ENCODE measurements at regions not wholly inside any gene's neighbourhood (a gene's known extent, or its start where the extent isn't known, plus 50 kb on each side); places are given as distances from the start of the nearest gene placed in this dataset.

- H4K20me1 ChIP-seq (ENCODE audit: control insufficient read depth, insufficient read depth, low read depth, low read length), result no peaks in the 10 kb centered on the region
- TF ChIP-seq EZH2phosphoT487 (IDR thresholded peaks at IDR 0.05; ENCODE audit: borderline replicate concordance, low read length) (no peak), CTCF (IDR thresholded peaks at IDR 0.05; ENCODE audit: low read depth, low read length, poor library complexity, severe bottlenecking) (no peak)
- H3K4me3 ChIP-seq (ENCODE audit: low read length), result no peak overlapping the region
- H3K9me2 ChIP-seq (replicated peaks; ENCODE audit: control insufficient read depth, low read length), result no peaks in the 10 kb centered on the region
- H3F3A ChIP-seq (ENCODE audit: control insufficient read depth, insufficient read depth), result no peaks in the 10 kb centered on the region
- no peaks in the 10 kb centered on the region for H3K4me1 ChIP-seq (ENCODE audit: control insufficient read depth, low read length)
- H3K27ac ChIP-seq (ENCODE audit: low read depth, low read length), result no peak overlapping the region
- H3K79me2 ChIP-seq (ENCODE audit: control insufficient read depth, low read length), result no peaks in the 10 kb centered on the region
- no peaks in the 10 kb centered on the region for H3K27me3 ChIP-seq (ENCODE audit: control insufficient read depth, low read length)
- no peaks in the 10 kb centered on the region for H3K36me3 ChIP-seq (ENCODE audit: control insufficient read depth, low read length)
- no peaks in the 10 kb centered on the region for H3K9me3 ChIP-seq (ENCODE audit: control insufficient read depth, insufficient read depth, low read length)
- no peak overlapping the region for H3K4me2 ChIP-seq (ENCODE audit: low read length)
Measured at GRCh38 chr10:55786461-55787050, 574.5 kb downstream of the ZWINT start.

GRCh38 chr10:55782181-55782580, 578.9 kb downstream of the ZWINT start:
- Histone ChIP-seq H3K27ac (ENCODE audit: low read depth, low read length) (no peak overlapping the region), H3F3A (ENCODE audit: control insufficient read depth, insufficient read depth) (no peaks in the 10 kb centered on the region), H3K27me3 (ENCODE audit: control insufficient read depth, low read length) (no peaks in the 10 kb centered on the region), H3K4me3 (ENCODE audit: low read length) (no peak overlapping the region), H3K79me2 (ENCODE audit: control insufficient read depth, low read length) (no peaks in the 10 kb centered on the region), H3K9me2 (replicated peaks; ENCODE audit: control insufficient read depth, low read length) (no peaks in the 10 kb centered on the region), H3K4me1 (ENCODE audit: control insufficient read depth, low read length) (no peaks in the 10 kb centered on the region), H3K4me2 (ENCODE audit: low read length) (no peak overlapping the region), H3K9me3 (ENCODE audit: control insufficient read depth, insufficient read depth, low read length) (no peaks in the 10 kb centered on the region), H3K36me3 (ENCODE audit: control insufficient read depth, low read length) (no peaks in the 10 kb centered on the region), H4K20me1 (ENCODE audit: control insufficient read depth, insufficient read depth, low read depth, low read length) (no peaks in the 10 kb centered on the region)
- TF ChIP-seq CTCF (IDR thresholded peaks at IDR 0.05; ENCODE audit: low read depth, low read length, poor library complexity, severe bottlenecking), result no peak
- no peak for TF ChIP-seq EZH2phosphoT487 (IDR thresholded peaks at IDR 0.05; ENCODE audit: borderline replicate concordance, low read length)

GRCh38 chr10:55766212-55766611, 594.8 kb downstream of the ZWINT start:
- no peaks in the 10 kb centered on the region for H3K79me2 ChIP-seq (ENCODE audit: control insufficient read depth, low read length)
- no peaks in the 10 kb centered on the region for H3F3A ChIP-seq (ENCODE audit: control insufficient read depth, insufficient read depth)
- H3K27ac ChIP-seq (ENCODE audit: low read depth, low read length), result no peak overlapping the region
- no peaks in the 10 kb centered on the region for H3K4me1 ChIP-seq (ENCODE audit: control insufficient read depth, low read length)
- no peaks in the 10 kb centered on the region for H3K36me3 ChIP-seq (ENCODE audit: control insufficient read depth, low read length)
- no peaks in the 10 kb centered on the region for H3K9me3 ChIP-seq (ENCODE audit: control insufficient read depth, insufficient read depth, low read length)
- H3K9me2 ChIP-seq (replicated peaks; ENCODE audit: control insufficient read depth, low read length), result no peaks in the 10 kb centered on the region
- no peak overlapping the region for H3K4me2 ChIP-seq (ENCODE audit: low read length)
- TF ChIP-seq EZH2phosphoT487 (IDR thresholded peaks at IDR 0.05; ENCODE audit: borderline replicate concordance, low read length), result no peak
- H3K4me3 ChIP-seq (ENCODE audit: low read length), result no peak overlapping the region
- H4K20me1 ChIP-seq (ENCODE audit: control insufficient read depth, insufficient read depth, low read depth, low read length), result no peaks in the 10 kb centered on the region
- H3K27me3 ChIP-seq (ENCODE audit: control insufficient read depth, low read length), result no peaks in the 10 kb centered on the region

- Histone ChIP-seq H4K20me1 (ENCODE audit: control insufficient read depth, insufficient read depth, low read depth, low read length) (no peaks in the 10 kb centered on the region), H3K4me3 (ENCODE audit: low read length) (no peak overlapping the region), H3K9me3 (ENCODE audit: control insufficient read depth, insufficient read depth, low read length) (no peaks in the 10 kb centered on the region), H3K27me3 (ENCODE audit: control insufficient read depth, low read length) (no peaks in the 10 kb centered on the region), H3K27ac (ENCODE audit: low read depth, low read length) (no peak overlapping the region), H3K4me1 (ENCODE audit: control insufficient read depth, low read length) (no peaks in the 10 kb centered on the region), H3K9me2 (replicated peaks; ENCODE audit: control insufficient read depth, low read length) (no peaks in the 10 kb centered on the region), H3K79me2 (ENCODE audit: control insufficient read depth, low read length) (no peaks in the 10 kb centered on the region), H3K36me3 (ENCODE audit: control insufficient read depth, low read length) (no peaks in the 10 kb centered on the region), H3K4me2 (ENCODE audit: low read length) (no peak overlapping the region), H3F3A (ENCODE audit: control insufficient read depth, insufficient read depth) (no peaks in the 10 kb centered on the region)
- TF ChIP-seq EZH2phosphoT487 (IDR thresholded peaks at IDR 0.05; ENCODE audit: borderline replicate concordance, low read length) (no peak), CTCF (IDR thresholded peaks at IDR 0.05; ENCODE audit: low read depth, low read length, poor library complexity, severe bottlenecking) (no peak)
Measured at GRCh38 chr10:55750458-55750857, 610.6 kb downstream of the ZWINT start.

All from DOHH2 (cell line).